Stimulated activated CD4-positive, alpha-beta T cell treated with anti-CD3 and anti-CD28 coated beads, Interleukin-2, amount 100 ng/mL, for 48 hours (primary cell): ENCODE measurements at regions not wholly inside any gene's neighbourhood (a gene's known extent, or its start where the extent isn't known, plus 50 kb on each side); places are given as distances from the start of the nearest gene placed in this dataset.

Source experiments
- DNase-seq, 2 donors: peaks; one replicate each; pipeline ENCODE4 v3.0.0-alpha.2; 2020

DNA sequence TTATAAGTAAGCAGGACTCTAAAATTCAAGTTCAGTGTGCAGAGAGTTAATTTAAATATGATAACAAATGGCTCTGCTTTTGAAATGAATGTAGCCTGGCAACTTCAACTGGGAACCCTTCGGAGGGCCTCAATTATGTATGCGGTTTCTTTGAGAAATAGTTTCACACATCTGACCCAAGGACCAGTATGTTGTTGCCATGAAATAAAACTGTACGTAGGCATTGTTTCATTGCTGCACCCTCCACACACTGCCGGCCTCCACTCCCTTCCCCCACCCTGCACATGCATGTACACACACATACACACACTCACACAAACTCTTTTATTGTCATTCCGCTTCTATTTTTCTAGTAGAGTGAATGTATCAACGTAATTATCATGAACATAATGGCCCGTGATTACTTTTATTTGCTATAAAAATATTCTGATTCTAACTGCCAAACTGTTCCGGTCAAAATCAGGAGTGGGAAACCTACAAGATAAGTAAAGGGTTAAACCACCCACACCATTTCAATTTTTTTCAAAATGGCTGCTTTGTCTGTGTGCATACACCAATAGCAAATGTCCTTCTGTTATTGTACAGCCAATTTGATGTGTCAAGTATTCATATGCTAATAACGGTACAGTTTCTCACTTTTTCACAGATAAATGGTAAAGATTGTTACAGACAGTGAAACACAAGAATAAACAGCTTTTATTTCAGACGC lies 215.5 kb upstream of the TMEM161B start:
- DNase-seq = no peak

DNA sequence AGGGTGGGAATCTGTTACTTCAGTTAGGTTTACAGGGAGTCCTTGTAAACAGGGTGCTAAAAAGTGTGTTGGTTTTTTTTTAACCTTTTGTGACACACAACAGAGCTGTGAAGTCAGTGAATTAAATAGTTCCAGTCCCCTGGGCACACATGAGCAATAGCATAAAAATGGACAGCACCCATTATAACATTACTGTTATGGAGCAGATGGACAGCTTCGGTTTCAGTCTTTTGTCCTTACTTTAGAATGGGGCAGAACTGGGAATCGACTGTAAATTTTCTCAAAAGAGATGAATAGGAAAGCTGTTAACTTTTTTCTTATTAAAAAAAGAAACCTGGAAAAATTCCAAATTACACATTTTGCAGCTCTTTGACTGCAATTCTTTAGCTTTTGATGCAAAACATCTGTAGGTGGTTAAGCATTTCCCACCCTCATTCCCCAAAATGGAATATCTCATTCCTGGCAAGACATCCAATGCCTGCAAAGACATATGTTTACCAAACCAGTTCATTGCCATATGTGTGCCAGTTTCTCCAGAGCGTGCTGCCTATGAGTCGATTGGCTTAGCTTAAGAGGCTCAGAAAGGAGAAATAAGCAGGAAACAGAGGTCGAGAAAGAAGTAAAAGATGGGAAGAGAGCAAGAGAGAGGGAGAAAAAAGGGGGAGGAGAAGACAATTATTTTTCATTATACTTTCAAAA lies 212.3 kb upstream of the TMEM161B start:
- DNase-seq = no peak

DNA sequence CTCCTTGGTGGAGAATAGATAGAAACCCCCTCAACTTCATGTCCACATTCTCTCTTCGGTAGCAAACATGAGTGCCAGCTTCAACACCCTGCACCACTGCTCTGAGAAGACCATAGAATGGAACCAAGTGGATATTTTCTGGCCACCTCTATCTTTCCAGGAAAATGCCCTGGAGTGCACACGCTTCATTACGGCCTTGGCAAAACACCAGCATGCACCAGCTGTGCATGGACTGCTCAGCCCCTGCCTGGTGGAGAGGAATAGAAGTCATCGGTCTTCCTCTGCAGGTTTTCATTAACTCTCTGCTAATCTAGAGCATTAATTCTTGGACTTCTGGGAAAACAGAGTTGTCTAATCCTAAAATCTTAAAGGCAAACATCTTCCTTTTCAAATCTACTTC lies 211.6 kb upstream of the TMEM161B start:
- no peak for DNase-seq

DNA sequence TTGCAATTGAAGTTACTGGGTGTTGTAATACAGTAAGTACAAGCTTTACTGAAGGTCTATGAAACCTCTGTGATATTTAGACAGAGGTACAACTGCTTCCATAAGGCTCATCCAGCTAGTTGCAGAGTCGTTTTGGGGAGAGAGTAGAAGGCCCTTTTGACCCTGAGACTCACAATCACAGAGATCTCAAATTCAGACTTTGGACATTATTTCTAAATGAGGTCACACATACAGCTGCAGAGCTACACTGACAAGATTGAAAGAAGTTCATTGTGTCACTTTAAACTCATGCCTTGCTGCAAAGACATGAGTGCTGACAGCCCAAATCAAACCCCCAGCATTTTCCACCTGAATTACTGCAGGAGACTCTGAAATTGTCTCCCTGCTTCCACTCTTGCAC lies 205.9 kb upstream of the TMEM161B start:
- DNase-seq = no peak

- DNase-seq = no peak
Observed at GRCh38 chr5:88470745-88471144, 202.1 kb upstream of the TMEM161B start.

- DNase-seq = no peak
Observed at GRCh38 chr5:88459971-88460370, 191.3 kb upstream of the TMEM161B start.

DNA sequence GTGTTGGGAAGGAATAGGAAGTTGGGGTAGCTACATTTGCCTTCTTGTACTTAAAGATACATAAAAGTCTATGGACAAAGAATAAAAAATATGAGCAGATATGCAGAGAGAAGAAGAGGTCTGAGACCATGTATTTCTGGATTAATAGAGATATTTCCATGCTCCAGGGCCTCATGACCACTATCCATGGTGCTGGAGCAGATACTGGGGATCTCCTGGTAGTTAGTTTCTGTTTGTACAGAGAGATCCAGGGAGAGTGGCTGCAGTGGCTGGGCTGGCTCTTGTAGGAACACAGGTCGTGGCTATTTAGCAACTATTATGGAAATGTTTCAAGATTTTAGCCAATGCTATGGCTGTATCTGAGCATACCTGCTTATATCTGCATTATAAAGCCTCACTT lies 184.2 kb upstream of the TMEM161B start:
- no peak for DNase-seq

- DNase-seq = no peak
Observed at GRCh38 chr5:88450239-88450638, 181.6 kb upstream of the TMEM161B start.

GRCh38 chr5:88438006-88438405 lies 169.4 kb upstream of the TMEM161B start:
- no peak for DNase-seq

- no peak for DNase-seq
Observed at GRCh38 chr5:88436290-88436689, 167.6 kb upstream of the TMEM161B start.

DNA sequence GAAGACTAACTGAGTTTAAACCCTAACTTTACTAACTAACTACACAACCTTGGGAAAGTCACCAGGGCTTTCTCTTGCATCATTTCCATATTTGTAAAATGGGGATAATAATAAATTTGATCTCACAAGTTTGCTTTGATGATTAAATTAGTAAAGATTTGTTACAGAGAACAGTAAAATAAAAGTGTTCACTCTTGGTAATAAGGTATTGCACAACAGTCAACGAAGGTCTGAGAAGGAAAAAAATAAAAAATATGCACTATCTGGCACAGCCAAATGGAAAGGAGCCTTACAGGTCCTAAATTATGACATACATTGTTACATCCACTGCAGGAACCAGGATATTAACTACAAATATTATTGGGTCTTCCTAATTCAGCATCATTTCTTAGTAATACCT lies 160.0 kb upstream of the TMEM161B start:
- DNase-seq = no peak

DNA sequence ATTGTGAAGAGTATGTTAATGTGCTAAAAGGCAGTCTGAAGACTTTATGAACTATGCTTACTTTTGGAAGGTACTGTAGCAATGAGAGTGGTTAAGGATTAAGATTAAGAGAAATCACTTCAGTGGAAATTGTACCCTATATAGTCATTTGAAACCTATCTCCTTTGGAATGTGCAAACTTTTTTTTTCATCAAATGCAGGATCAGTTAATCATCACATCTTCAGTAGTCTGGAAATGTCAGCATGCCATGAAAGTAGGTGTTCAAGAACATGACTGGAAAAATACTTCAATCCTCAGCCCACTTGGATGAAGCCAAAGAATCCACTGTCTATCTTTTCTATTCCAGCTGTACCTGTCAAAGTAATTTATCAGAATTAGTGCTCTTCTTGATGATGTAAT lies 157.8 kb upstream of the TMEM161B start:
- DNase-seq = no peak

- DNase-seq = no peak
Observed at GRCh38 chr5:88425124-88425523, 156.5 kb upstream of the TMEM161B start.

GRCh38 chr5:88419931-88420330 lies 151.3 kb upstream of the TMEM161B start:
- DNase-seq = no peak

DNA sequence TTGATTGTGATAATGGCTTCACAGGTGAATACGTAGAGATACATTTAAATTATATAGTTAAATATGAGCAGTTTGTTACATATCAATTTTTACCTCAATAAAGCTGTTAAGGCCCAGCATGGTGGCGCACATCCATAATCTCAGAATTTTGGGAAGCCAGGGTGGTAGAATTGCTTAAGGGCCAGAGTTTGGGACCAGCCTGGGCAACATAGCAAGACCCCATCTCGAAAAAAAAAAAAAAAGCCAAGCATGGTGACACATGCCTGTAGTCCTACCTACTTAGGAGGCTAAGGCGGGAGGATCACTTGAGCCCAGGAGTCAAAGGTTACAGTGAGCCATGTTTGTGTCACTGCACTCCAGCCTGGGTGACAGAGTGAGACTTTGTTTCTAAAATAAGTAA lies 138.7 kb upstream of the TMEM161B start:
- DNase-seq = no peak

DNA sequence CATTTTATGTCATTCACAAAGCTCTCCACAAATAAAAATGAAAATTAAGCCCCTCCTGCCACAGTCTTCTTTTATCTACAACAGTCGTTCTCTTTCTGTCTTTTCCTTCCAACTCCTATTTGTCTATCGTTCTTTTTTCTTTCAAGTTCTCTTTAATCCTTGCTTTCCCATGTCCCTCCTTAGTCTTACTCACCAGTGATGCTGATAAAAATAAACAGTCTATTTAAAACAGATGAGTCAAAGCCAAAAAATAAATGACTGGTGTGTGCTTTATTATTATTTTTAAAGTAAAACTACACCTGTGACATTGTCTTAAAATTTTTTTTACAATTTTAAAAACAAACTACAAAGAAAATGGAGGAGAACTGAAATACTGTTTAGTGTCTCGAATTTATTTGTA lies 137.1 kb upstream of the TMEM161B start:
- DNase-seq = no peak

DNA sequence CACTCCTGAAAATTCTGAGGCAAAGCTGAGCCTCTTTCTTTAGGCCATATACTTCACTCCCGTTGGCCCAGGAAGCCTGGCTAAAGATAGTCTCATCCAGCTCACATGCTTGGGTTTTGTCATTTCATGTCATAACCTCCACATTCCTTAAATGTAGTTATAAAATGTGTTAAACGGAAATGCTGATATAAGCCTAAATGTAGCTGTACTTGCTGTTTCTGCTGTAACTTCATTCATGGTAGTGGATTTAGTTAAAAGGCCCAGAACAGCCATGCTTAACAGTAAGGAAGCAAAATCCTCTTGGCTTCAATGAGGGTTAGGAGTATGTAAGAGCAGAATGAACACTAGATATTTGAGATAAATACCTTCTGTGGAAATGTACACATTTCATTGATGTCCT lies 135.8 kb upstream of the TMEM161B start:
- no peak for DNase-seq

- DNase-seq = no peak
Observed at GRCh38 chr5:88401686-88402085, 133.0 kb upstream of the TMEM161B start.

GRCh38 chr5:88401228-88401627 lies 132.6 kb upstream of the TMEM161B start:
- no peak for DNase-seq

DNA sequence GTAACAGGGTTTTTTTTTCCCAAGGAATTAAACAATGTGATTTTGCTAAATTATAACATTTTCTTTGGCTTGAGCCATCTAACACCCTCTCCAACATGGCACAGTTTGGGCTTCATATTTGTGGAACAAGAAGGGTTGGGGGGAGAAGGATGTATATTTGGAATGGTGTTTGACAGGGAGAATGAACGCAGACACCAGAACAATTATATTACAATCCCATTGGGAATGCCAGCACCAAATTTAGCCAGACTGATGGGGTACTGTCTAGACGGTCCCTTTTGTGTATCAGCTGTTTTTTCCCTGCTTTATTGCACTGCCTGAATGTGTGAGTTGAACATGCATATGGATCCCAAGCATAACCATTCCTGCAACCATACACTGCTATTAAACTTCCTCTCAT lies 130.9 kb upstream of the TMEM161B start:
- DNase-seq = no peak

GRCh38 chr5:88398316-88398715 lies 129.7 kb upstream of the TMEM161B start:
- no peak for DNase-seq

GRCh38 chr5:88396751-88397281 lies 128.2 kb upstream of the TMEM161B start:
- DNase-seq = no peak

GRCh38 chr5:88396000-88396535 lies 127.4 kb upstream of the TMEM161B start:
- DNase-seq = no peak

DNA sequence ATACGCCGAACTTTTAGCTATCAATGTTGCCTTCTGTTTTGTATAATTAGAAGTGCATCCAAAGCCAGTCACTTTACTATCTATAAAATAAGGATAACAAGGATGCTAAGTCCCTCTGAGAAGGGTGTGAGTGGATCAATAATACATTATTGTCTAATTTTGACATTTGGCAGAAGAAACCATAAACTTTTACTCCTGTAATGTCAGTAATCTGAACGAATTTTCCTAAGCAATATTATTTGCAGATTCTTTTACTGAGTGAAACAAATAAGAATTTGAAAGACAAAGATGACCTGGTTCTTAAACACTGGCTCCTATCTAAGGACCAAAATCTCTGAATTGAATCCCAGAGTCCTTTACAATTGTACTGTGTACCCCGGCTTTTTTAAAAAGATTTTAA lies 126.6 kb upstream of the TMEM161B start:
- no peak for DNase-seq
